GM12872 (cell line): ENCODE measurements at regions not wholly inside any gene's neighbourhood (a gene's known extent, or its start where the extent isn't known, plus 50 kb on each side); places are given as distances from the start of the nearest gene placed in this dataset.
A peak's percentile ranks its signal among the peaks of the same experiment; 100 is the strongest.

Experiments
- TF ChIP-seq, protein P1 (sequence below): IDR thresholded peaks from 3 replicates; pipeline ENCODE4 v1.5.1; 2011; ENCODE audit warnings: low read depth, mild to moderate bottlenecking, low read length, moderate library complexity; ENCODE audit not compliant: insufficient read depth

DNA sequence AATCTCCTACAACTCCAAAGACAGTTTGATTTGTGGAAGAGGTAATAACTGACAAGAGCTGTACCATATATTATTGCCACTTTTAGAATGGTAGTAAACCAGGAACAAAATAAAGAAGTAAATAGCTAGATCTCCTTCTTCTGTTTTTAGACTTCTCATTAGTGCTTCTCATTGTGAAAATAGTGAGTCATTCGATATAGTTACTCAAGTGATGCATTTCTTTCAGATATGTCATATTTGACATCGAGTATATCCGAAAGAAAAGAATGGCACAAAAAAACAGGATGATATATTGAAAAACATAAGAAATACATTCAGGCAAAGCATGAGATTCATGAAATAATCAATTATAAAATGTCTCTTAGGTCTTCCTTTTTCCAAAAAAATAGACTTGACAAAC, 1346.1 kb downstream of the BRINP3 start:
- TF ChIP-seq, protein P1, sequence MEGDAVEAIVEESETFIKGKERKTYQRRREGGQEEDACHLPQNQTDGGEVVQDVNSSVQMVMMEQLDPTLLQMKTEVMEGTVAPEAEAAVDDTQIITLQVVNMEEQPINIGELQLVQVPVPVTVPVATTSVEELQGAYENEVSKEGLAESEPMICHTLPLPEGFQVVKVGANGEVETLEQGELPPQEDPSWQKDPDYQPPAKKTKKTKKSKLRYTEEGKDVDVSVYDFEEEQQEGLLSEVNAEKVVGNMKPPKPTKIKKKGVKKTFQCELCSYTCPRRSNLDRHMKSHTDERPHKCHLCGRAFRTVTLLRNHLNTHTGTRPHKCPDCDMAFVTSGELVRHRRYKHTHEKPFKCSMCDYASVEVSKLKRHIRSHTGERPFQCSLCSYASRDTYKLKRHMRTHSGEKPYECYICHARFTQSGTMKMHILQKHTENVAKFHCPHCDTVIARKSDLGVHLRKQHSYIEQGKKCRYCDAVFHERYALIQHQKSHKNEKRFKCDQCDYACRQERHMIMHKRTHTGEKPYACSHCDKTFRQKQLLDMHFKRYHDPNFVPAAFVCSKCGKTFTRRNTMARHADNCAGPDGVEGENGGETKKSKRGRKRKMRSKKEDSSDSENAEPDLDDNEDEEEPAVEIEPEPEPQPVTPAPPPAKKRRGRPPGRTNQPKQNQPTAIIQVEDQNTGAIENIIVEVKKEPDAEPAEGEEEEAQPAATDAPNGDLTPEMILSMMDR: no peak

GRCh38 chr1:189141056-189141455, 1336.6 kb downstream of the BRINP3 start:
- TF ChIP-seq, protein P1: no peak

- TF ChIP-seq, protein P1: 0 out of 3 replicates have a peak, but pooled peaks have one; percentile 17
These were observed 1327.9 kb downstream of the BRINP3 start for GRCh38 chr1:189149547-189150375.

GRCh38 chr1:189150624-189151023, 1327.0 kb downstream of the BRINP3 start:
- TF ChIP-seq, protein P1: no peak

GRCh38 chr1:189151361-189151760, 1326.3 kb downstream of the BRINP3 start:
- TF ChIP-seq, protein P1: no peak

DNA sequence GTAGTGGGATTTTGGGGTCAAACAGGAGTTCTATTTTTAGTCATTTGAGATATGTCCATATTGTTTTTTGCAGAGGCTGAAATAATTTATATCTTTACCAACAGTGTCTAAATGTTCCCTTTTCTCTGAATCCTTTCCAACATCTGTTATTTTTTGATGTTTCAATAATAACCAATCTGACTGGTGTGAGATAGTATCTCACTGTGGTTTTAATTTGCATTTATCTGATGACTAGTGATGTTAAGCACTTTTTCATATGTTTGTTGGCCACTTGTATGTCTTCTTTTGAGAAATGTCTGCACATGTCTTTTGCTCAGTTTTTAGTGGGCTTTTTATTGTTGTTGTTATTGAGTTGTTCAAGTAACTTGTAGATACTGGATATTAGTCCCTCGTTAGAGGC, 1325.0 kb downstream of the BRINP3 start:
- TF ChIP-seq, protein P1: no peak

GRCh38 chr1:189158155-189158554, 1319.5 kb downstream of the BRINP3 start:
- TF ChIP-seq, protein P1: no peak
